Cardiac muscle cell (in vitro differentiated cells and primary cell): ENCODE measurements at regions not wholly inside any gene's neighbourhood (a gene's known extent, or its start where the extent isn't known, plus 50 kb on each side); places are given as distances from the start of the nearest gene placed in this dataset.

Experiments used
- DNase-seq, 2 donors: peaks; one replicate each; pipeline versions ENCODE4 v3.0.0 to v3.0.0-alpha.2; 2010 to 2017; ENCODE audit warnings: low read depth in 1 of 2, low spot score in 1 of 2
- H3K27ac ChIP-seq: fragments of 200-600 bp; sonication (generic); 2 replicates; pipeline ENCODE4 v1.5.1; 2016
- H3K27me3 ChIP-seq: fragments of 200-600 bp; sonication (generic); 2 replicates; pipeline ENCODE4 v1.6.0; 2016; ENCODE audit warnings: control low read depth
- H3K36me3 ChIP-seq: fragments of 200-600 bp; sonication (generic); 2 replicates; pipeline ENCODE4 v1.5.1; 2016; ENCODE audit warnings: control low read depth
- H3K4me1 ChIP-seq: fragments of 200-600 bp; sonication (generic); 2 replicates; pipeline ENCODE4 v1.8.1; 2017; ENCODE audit warnings: low read depth, mild to moderate bottlenecking, mixed run types
- H3K4me3 ChIP-seq: fragments of 200-600 bp; sonication (generic); 2 replicates; pipeline ENCODE4 v1.5.1; 2016; ENCODE audit warnings: mild to moderate bottlenecking
- H3K9me3 ChIP-seq: fragments of 200-600 bp; sonication (generic); 2 replicates; pipeline ENCODE4 v1.5.1; 2017; ENCODE audit warnings: low read depth, mild to moderate bottlenecking, control low read depth
- CTCF ChIP-seq: IDR thresholded peaks from 2 replicates; pipeline ENCODE4 v1.5.1; 2012; ENCODE audit warnings: low read depth, mild to moderate bottlenecking, low read length

- Histone ChIP-seq H3K4me3 (no peak overlapping the region), H3K4me1 (no peaks in the 10 kb centered on the region), H3K9me3 (no peaks in the 10 kb centered on the region), H3K36me3 (no peaks in the 10 kb centered on the region), H3K27me3 (no peaks in the 10 kb centered on the region), H3K27ac (no peak overlapping the region)
- no peak for TF ChIP-seq CTCF
- no peak for DNase-seq
Observed at GRCh38 chr13:78100486-78100885, 181.9 kb upstream of the EDNRB start.

- Histone ChIP-seq H3K27me3 (no peaks in the 10 kb centered on the region), H3K36me3 (no peaks in the 10 kb centered on the region), H3K4me1 (no peaks in the 10 kb centered on the region), H3K27ac (no peak overlapping the region), H3K4me3 (no peak overlapping the region), H3K9me3 (no peaks in the 10 kb centered on the region)
- DNase-seq, result no peak
- TF ChIP-seq CTCF, result no peak
Observed at GRCh38 chr13:78098249-78098648, 179.6 kb upstream of the EDNRB start.

GRCh38 chr13:78096221-78096620, 177.6 kb upstream of the EDNRB start:
- Histone ChIP-seq H3K27ac (no peak overlapping the region), H3K4me3 (no peak overlapping the region), H3K36me3 (no peaks in the 10 kb centered on the region), H3K9me3 (no peaks in the 10 kb centered on the region), H3K4me1 (no peaks in the 10 kb centered on the region), H3K27me3 (no peaks in the 10 kb centered on the region)
- no peak for TF ChIP-seq CTCF
- DNase-seq, result no peak

GRCh38 chr13:78087966-78088678, 169.5 kb upstream of the EDNRB start:
- no peaks in the 10 kb centered on the region for H3K9me3 ChIP-seq
- no peaks in the 10 kb centered on the region for H3K36me3 ChIP-seq
- H3K4me3 ChIP-seq, result no peak overlapping the region
- TF ChIP-seq CTCF, result no peak
- no peak for DNase-seq
- no peaks in the 10 kb centered on the region for H3K4me1 ChIP-seq
- no peak overlapping the region for H3K27ac ChIP-seq
- H3K27me3 ChIP-seq, result no peaks in the 10 kb centered on the region

- Histone ChIP-seq H3K27me3 (no peaks in the 10 kb centered on the region), H3K4me1 (no peaks in the 10 kb centered on the region), H3K36me3 (no peaks in the 10 kb centered on the region), H3K9me3 (no peaks in the 10 kb centered on the region), H3K4me3 (no peak overlapping the region), H3K27ac (no peak overlapping the region)
- TF ChIP-seq CTCF, result no peak
- DNase-seq, result no peak
Observed at GRCh38 chr13:78085434-78086225, 167.0 kb upstream of the EDNRB start.
